ENCODE measurements at regions not wholly inside any gene's neighbourhood (a gene's known extent, or its start where the extent isn't known, plus 50 kb on each side); places are given as distances from the start of the nearest gene placed in this dataset.
A peak's percentile ranks its signal among the peaks of the same experiment; 100 is the strongest.

DNA sequence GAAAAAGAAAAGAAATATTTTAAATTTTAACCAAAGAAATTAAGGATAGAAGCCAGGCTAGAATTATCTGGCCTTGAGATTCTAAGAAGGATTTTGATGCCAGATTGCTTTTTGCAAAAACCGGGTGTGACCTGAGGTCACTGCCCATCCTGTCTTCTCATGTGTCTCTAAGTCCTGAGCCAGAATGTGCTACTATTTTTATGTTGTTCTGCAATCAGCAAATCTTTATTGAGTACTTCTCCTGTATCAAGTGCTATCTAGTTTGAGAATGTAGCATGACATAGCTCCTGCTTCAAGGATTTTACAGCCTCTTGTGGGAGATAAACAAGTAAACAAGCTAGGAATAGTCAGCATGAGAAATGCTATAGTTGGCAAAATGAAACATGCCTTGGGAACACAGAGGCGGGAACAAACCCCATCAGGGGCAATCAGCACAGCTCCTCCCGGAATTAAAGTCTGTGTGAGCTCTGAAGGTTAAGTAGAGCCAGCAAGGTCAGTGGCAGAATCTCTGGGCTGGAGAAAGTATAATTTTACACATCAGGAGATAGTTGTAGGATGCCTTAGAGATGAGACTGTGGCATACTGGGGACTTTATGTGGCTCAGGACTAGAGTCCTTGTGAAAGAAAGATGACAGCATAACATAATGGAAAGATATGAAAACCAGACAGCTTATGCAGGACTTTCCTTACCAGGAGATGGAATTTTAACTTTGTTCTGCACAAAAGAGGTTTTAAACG is 899.5 kb upstream of the SLC10A2 start:
- peak; percentile 18 for DNase-seq (ENCODE audit: low spot score)
- in situ Hi-C loops (cut with HindIII; ENCODE audit: low sequenced_read_pairs) = no loop called here

DNA sequence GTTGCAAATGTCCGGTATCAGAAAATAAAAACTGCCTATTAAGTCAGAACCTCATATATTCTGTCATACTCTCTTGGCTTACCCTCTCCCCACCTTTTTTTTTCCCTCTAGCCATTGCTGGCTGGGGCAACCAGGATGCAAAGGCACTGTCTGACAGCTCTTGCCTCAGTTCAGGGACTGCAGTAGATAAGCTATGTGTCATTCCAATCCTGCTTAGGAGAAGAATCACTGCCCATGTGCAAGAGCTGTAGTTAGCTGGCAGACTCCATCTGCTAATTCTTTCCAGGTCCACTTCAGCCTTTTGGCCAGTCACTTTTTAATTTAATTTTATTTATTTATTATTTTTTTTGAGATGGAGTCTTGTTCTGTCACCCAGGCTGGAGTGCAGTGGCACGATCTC is 895.6 kb upstream of the SLC10A2 start:
- DNase-seq (ENCODE audit: low spot score) = no peak
- in situ Hi-C loops (cut with HindIII; ENCODE audit: low sequenced_read_pairs) = no loop called here

DNA sequence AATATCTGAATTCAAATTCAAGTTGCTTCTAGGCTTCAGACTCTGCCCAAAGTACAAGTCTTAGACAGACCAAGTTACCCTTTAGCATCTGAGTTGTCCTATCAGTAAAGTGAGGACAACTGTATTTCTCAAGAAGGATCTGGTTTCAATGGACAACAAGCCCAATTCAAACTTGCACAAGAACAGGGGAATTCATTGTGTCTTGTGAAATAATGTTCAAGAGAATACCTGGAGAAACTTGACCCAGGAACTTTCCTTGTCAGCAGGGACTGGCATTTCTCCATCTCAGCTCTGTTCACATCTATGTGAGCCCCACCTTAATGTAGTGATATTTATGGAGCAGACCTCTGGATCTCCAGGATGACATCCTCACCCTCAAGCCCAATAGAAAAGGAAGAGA is 894.9 kb upstream of the SLC10A2 start:
- in situ Hi-C loops (cut with HindIII; ENCODE audit: low sequenced_read_pairs) = no loop called here
- no peak for DNase-seq (ENCODE audit: low spot score)

DNA sequence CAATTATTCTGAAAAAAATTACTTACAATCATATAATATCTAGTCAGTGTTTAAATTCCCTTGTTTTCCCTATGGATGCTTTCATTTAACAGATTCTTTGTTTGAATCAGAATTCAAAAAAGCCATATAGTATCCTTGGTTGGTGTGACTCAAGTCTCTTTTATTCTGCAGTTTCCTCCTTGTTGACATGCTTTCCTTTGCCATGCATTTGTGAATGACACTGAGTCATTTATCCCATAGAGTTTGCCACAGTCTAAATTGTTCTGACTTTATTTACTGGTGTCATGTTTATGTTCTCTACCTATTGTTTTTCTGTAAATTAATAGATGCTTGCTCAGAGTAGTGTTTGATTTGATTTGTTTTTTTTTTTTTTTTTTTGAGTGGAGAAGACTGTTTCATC is 893.8 kb upstream of the SLC10A2 start:
- in situ Hi-C loops (cut with HindIII; ENCODE audit: low sequenced_read_pairs) = no loop called here
- no peak for DNase-seq (ENCODE audit: low spot score)

DNA sequence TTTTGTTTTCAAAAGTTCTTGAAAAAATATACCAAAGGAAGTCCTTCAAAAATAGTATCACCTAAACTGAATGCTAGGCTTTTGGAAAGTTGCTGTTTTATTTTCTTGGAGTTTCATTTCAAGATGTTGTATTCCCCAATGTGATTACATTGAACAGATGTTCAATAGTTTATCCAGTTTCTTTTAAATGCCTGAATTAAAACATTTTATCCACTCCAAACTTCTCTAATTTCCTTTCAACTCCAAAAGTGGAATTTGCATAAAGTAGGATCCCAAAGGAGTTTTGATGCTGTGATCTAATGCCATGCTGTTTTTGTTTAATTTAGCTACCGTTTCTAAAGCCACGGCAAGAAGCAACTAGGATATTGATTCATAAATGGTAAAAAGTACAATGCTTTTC is 892.5 kb upstream of the SLC10A2 start:
- in situ Hi-C loops (cut with HindIII; ENCODE audit: low sequenced_read_pairs) = no loop called here
- DNase-seq (ENCODE audit: low spot score) = no peak

DNA sequence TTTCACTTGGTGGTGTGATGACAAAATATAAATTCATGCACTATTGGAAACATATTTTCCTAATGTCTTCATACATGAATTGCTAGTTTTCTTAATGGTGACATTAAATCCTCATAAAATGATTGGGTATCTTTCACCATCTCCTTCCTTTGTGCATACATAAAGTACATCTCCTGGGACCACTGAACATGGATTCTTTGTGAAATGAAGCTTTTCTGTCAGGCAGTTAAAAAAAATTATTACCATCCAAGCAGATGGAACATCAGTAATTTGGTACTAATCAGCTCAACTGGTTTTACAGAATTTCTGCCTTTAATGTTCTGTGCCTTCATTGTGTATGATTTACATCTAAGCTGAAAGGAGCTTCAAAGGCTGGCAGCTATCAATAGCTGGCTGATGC is 891.7 kb upstream of the SLC10A2 start:
- DNase-seq (ENCODE audit: low spot score) = no peak

DNA sequence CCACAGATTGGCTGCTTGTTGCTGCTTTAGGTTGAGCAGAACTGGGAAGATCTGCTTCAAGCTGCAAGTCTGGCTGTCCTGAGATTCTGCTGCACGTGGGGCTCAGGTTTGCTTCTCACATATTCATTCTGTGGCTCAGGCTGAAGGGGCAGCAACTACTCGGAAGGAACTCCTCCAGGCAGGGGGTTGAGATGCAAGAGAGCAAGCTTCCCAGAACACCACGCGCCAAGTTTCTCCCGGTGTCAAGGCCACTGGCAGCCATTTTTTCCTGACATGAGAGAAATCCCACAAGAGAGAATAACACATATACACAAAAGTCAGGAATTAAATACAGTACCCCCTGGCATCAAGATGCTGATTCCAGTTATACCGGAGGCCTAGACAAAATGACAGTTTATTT is 887.6 kb upstream of the SLC10A2 start:
- in situ Hi-C loops (cut with HindIII; ENCODE audit: low sequenced_read_pairs) = no loop called here
- DNase-seq (ENCODE audit: low spot score) = no peak

More for the DNA sequence above, 891.7 kb upstream of the SLC10A2 start:
- in situ Hi-C loops (cut with HindIII; ENCODE audit: low sequenced_read_pairs) = no loop called here

DNA sequence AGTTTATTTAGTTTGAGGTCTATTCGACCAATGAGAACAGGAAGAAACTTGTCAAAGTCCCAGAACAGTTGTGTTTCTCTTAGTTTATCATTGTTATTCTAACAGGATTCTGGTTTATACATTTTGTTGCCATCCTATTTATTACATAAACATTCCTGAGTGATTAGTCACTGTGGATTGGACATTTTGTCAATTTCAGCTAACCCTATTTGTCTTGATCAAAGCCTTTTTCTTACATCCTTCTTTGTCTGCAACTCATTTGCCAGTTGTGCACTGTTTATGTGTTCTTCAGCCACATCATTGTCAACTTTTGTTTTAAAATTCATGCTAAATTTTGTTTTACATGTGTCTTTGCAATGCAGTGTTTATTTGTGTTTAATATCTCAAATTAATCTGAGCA is 886.0 kb upstream of the SLC10A2 start:
- DNase-seq (ENCODE audit: low spot score) = no peak
- in situ Hi-C loops (cut with HindIII; ENCODE audit: low sequenced_read_pairs) = no loop called here

DNA sequence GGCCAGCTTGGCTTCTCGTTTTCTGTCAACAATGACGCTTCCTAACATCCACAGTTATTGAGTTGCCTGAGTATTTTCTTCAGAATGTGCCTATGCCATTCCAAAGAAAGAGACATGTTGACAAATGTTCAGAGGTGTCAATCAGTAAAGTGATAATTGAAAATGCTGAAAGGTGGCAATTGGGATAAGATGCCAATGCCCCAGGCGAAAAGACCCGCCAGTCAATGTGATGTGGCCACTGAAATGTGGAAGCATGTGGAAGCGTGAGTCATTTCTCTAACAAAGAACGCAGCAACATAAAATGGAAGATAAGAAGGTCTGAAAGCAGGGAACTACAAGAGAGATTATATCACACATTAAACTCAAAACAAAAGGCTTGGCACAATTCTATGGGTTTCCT is 882.2 kb upstream of the SLC10A2 start:
- DNase-seq (ENCODE audit: low spot score) = no peak
- in situ Hi-C loops (cut with HindIII; ENCODE audit: low sequenced_read_pairs) = no loop called here

DNA sequence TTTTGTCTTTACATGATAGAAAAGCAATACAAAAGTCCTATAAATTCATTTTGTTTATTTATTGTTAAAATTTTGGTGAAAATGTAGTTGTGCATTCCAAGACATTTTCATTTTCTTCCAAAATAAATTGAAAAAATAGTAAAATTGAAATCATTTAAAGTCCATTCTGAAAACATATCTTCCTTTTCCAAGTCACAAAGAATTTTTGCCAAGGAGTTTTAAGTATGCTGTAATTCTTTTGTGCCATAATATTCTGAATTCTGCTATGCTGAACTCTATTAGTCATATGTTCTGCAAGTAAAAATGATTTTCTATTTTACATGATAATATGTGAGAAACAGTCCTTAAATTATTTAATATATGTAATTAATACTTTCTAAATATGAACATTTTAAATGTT is 879.6 kb upstream of the SLC10A2 start:
- DNase-seq (ENCODE audit: low spot score) = no peak
- in situ Hi-C loops (cut with HindIII; ENCODE audit: low sequenced_read_pairs) = no loop called here

DNA sequence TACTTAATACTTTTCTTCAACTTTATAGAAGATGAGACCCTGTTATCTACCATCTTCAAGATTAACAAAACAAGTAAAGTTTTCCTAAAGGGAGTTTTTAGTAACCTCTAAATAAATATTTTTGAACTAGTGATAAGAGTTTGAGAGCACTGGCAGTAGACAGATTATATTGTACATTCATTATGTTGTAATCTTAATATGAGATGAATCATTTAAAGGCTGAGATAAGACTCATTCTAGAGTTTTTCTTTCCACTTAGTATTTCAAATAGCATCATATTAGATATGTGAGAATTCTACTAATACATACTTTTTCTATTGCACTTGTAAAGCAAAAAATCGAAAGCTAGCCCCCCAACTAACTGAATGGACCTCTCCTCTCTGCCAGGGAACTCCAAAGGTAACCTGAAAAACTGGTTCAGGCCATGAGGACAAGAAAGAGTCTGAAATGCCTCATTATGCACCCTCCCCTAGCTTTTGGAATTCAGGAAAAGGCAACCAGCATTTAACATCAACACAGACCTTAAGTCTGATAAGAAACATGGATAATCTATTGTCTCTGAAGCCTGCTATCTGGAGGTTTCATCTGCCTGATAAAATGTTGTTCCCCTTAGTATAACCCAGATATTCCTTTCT is 875.4 kb upstream of the SLC10A2 start:
- DNase-seq (ENCODE audit: low spot score) = no peak
- in situ Hi-C loops (cut with HindIII; ENCODE audit: low sequenced_read_pairs) = no loop called here

DNA sequence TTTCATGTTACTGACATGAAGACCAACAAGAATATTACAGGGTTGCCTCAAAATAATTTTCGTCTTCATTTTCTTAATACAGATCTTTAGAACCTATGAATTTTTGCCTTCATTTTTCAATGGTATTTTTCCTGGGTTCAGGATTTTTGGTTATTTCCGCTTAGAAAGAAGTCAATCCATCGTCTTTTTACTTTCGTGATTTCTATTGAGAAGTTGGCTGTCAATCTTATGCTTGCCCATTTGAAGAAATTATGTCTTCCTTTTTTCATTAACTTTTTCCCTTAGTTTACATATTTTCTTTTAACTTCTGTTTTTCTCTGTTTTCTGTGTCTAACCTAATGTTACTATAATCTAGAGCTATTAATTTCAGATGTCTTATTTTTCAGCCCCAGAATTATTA is 868.9 kb upstream of the SLC10A2 start:
- DNase-seq (ENCODE audit: low spot score) = no peak

DNA sequence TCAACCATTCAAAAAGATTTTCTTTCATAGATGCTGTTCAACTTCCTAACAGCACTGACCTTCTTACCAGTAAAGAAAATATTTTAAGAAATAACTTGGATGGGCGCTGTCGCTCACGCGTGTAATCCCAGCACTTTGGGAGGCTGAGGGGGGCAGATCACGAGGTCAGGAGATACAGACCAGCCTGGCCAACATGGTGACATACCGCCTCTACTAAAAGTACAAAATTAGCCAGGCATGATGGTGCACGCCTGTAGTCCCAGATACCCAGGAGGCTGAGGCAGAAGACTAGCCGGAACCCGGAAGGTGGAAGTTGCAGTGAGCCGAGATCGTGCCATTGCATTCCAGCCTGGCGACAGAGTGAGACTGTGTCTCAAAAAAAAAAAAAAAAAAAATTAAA is 865.7 kb upstream of the SLC10A2 start:
- in situ Hi-C loops (cut with HindIII; ENCODE audit: low sequenced_read_pairs) = no loop called here
- DNase-seq (ENCODE audit: low spot score) = no peak

More for the DNA sequence above, 868.9 kb upstream of the SLC10A2 start:
- in situ Hi-C loops (cut with HindIII; ENCODE audit: low sequenced_read_pairs) = no loop called here

DNA sequence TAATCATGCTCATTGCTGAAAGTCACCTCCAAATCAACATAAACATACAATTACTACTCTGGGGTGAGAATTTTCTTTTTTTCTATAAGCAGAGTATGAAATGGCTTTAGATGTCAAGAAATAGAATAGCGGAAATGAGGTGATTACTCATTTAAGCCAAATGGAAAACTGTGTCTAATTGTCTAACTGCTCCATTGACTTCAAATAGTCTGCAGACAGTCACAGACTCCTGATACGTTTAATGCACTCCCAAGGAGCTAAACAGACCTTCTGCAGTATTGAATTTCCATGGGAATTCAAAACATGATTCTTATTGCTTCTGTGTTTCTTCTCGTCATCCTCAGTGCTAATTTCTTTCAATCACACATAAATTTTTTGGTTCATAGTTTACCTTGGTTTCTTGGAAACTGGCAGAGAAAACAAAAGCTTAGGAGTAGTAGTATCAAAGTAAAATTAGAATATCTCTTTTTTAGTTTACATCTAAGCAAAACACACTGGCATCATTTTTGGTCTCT is 865.2 kb upstream of the SLC10A2 start:
- no peak for DNase-seq (ENCODE audit: low spot score)
- in situ Hi-C loops (cut with HindIII; ENCODE audit: low sequenced_read_pairs) = no loop called here

DNA sequence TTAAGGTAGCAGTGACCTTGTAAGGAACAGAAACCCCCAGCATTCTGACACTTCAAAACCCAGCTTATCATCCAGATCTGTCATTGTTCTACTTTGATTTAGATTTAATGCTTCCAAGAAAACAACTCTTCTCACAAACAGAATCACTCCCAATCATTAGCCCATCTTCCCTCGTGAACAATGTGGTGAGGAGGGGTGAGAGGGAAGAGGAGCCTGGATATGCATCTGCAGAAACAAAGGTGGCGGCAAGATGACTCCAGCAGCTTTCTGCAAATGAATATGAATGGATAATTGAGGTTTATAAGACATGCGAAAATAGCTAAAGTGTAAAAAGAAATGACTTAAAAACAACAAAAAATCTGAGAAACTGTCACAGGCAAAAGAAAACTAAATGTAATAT is 859.9 kb upstream of the SLC10A2 start:
- in situ Hi-C loops (cut with HindIII; ENCODE audit: low sequenced_read_pairs) = no loop called here
- no peak for DNase-seq (ENCODE audit: low spot score)

DNA sequence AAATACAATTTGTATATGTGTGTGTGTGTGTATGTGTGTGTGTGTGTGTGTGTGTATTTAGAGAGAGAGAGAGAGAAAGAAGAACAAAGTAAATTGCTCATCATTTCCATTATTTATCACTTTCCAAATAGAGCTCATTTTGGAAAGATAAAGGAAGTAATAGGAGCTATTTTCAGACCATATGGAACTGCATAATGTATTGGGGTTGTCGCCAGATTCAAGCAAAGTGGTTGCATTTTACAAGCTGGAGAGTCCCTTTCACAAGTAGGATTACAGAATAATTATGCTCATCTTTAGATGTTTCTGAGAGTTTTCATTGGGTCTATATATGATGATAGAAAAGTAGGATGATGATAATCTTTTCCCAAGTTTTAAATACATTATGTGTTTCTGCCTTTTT is 842.7 kb upstream of the SLC10A2 start:
- in situ Hi-C loops (cut with HindIII; ENCODE audit: low sequenced_read_pairs) = no loop called here
- DNase-seq (ENCODE audit: low spot score) = no peak

DNA sequence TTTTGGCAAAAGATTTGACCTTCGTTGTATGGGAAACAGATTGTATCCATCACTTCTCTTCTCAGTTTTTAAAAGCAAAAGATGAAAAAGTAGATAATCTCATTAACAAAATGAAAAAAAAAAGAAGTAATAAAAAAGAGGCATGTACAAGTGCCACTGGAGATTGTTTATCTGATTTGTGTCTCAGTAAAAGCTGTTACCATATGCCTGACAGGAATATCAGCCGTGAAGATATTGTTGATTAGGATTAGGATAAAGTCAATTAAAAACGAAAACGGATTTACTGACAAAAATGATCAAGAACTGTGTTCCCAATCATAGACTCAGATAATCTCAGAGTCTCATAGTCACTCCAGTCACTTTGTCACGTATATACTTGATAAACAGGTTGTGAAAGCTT is 842.1 kb upstream of the SLC10A2 start:
- DNase-seq (ENCODE audit: low spot score) = no peak
- in situ Hi-C loops (cut with HindIII; ENCODE audit: low sequenced_read_pairs) = no loop called here

DNA sequence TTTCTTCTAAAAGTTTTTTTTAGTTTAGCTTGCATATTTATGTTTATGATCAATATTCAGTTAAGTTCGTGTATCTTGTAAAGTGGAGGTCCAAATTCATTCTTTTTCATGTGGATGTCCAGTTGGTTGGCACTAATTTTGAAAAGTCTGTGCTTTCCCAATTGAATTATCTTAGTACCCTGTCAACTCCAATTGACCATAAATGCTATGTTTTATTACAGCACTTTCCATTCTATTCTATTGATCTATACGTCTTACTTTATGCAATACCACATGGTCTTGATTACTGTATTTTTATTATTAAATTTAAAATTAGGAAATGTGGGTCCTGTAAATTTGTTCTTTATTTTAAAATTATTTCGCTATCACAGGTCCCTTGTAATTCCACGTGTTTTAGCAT is 837.6 kb upstream of the SLC10A2 start:
- in situ Hi-C loops (cut with HindIII; ENCODE audit: low sequenced_read_pairs) = no loop called here
- no peak for DNase-seq (ENCODE audit: low spot score)

DNA sequence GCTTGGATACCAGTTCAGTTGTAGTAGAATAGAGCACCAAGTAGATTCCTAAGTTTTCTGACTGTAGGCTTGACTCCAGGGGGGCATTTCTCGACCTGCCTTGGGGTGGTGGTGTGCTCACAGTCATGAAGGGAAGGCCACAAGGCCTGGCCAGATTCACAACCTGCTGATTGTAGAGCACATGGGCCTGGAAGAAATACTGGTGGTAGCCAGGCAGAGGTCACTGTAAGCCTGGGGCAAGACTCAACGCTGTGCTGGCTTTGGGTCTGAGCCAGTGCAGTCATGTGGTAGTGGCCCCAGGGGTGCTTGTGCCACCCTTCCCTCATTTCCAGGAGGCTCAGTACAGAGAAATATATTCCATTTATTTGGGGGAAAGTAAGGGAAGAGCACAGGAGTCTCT is 832.3 kb upstream of the SLC10A2 start:
- no peak for DNase-seq (ENCODE audit: low spot score)
- in situ Hi-C loops (cut with HindIII; ENCODE audit: low sequenced_read_pairs) = no loop called here

DNA sequence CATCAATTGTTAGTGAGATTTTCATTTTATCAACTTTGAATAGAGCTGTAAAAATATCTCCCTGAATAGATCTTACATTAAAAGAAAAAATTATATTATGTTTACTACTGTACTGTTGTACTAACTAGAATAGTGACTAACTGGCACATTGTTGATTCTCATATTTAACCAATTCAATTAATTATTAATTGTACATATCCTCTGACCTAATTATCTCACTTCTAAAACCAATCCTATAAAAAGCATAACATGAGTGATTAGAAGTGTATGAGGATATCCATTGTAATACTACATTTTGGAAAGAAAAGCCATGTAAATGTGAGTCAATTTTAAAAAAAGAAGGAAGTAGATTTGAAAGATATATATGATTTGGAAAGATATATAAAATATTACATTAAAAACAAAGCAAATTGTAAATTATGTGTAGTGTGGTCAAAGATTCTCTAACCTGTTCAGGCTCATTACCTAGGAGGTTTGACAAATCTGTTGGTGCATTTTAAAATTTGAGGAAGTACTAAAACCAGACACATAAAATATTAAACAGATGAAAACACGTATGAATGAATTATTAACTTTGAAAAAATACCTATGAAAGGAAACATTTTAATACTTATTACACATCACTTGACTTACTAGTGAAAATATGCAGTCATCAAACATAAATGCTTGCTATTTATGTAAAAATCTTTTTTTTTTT is 829.8 kb upstream of the SLC10A2 start:
- in situ Hi-C loops (cut with HindIII; ENCODE audit: low sequenced_read_pairs) = no loop called here
- no peak for DNase-seq (ENCODE audit: low spot score)
